Upper lobe of right lung (tissue), 1 donor: ENCODE measurements at regions not wholly inside any gene's neighbourhood (a gene's known extent, or its start where the extent isn't known, plus 50 kb on each side); places are given as distances from the start of the nearest gene placed in this dataset.
A peak's percentile ranks its signal among the peaks of the same experiment; 100 is the strongest.
"Not testable (repeated sequence)": the region's sequence is repeated elsewhere in the genome, so short reads cannot be mapped to it uniquely, and the experiment has no call there.

Source experiments
- ATAC-seq: fragments of 200-7000 bp; cut with Tn5 transposase; one replicate; pipeline ENCODE4 v1.9.1; 2020; ENCODE audit warnings: mild to moderate bottlenecking, moderate library complexity
- DNase-seq: peaks from one replicate; pipeline ENCODE4 v3.0.0-alpha.2; 2020
- H3K27ac ChIP-seq: fragments of 200-600 bp; one replicate; pipeline ENCODE4 v1.8.0; 2022
- H3K27me3 ChIP-seq: fragments of 200-600 bp; one replicate; pipeline ENCODE4 v1.8.0; 2022; ENCODE audit warnings: mild to moderate bottlenecking
- H3K36me3 ChIP-seq: fragments of 200-600 bp; one replicate; pipeline ENCODE4 v1.8.0; 2022
- H3K4me1 ChIP-seq: fragments of 200-600 bp; one replicate; pipeline ENCODE4 v1.8.0; 2022
- H3K4me3 ChIP-seq: fragments of 200-600 bp; one replicate; pipeline ENCODE4 v1.8.0; 2022; ENCODE audit warnings: mild to moderate bottlenecking
- H3K9me3 ChIP-seq: fragments of 200-600 bp; one replicate; pipeline ENCODE4 v1.8.0; 2022
- intact Hi-C: fragments of 100-400 bp; cut with DNase I; formaldehyde crosslinking; loops from one replicate; pipeline ENCODE4 v1.11.0; 2022
- donor health status: DM: no; HTN: yes; CAD: no; lungs with severe emphysema.

DNA sequence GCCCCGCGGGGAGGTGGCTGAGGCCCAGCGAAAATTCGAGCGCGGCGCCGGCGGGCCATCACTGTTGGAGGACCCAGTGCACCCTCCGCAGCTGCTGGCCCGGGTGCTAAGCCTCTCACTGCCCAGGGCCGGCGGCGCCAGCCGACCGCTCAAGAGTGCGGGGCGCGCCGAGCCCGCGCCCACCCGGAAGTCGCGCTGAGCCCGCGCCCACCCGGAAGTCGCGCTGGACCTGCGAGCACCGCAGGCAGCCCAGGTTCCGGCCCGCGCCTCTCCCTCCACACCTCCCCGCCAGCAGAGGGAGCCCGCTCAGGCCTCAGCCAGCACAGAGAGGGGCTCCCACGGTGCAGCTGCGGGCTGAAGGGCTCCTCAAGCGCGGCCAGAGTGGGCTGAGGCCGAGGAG lies 165.5 kb upstream of the BDP1 start:
- H3K36me3 ChIP-seq, intact Hi-C loops, ATAC-seq, H3K9me3 ChIP-seq, DNase-seq, H3K4me1 ChIP-seq, H3K27me3 ChIP-seq: not testable (repeated sequence)
- Histone ChIP-seq H3K27ac (peak overlapping the region; percentile 68), H3K4me3 (peak overlapping the region; percentile 31)

DNA sequence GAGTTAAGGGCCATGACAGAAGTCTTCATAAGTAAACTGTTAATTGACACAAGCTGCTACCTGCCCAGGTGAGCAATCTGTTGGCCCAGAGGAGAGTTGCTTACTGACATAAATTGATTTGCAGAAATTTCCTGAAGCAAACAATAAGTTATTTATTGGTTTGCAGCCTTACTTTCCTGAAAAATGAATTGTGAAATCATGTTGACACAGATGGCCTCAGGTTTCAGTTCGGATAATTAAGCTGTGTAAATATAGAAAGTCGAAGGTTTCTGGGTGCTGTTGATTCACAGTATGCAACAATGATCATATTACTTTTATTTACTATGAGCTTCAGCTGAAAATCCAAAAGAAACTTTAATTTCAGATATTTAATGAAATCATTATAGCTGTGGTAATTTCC lies 164.5 kb upstream of the BDP1 start:
- H3K4me3 ChIP-seq, H3K27ac ChIP-seq, H3K9me3 ChIP-seq, ATAC-seq, H3K27me3 ChIP-seq, H3K4me1 ChIP-seq, intact Hi-C loops, H3K36me3 ChIP-seq, DNase-seq: not testable (repeated sequence)
